ENCODE measurements at regions not wholly inside any gene's neighbourhood (a gene's known extent, or its start where the extent isn't known, plus 50 kb on each side); places are given as distances from the start of the nearest gene placed in this dataset.
"Not testable (repeated sequence)": the region's sequence is repeated elsewhere in the genome, so short reads cannot be mapped to it uniquely, and the experiment has no call there.

- not testable (repeated sequence) for TF ChIP-seq CTCF, POLR2A, POLR2AphosphoS5 (IDR thresholded peaks at IDR 0.05)
Observed at GRCh38 chr5:176140138-176140537, 98.1 kb upstream of the SIMC1 start.
